Activated B cell treated with CpG ODN at 0.5 μM for 24 hours (primary cell): ENCODE measurements at regions not wholly inside any gene's neighbourhood (a gene's known extent, or its start where the extent isn't known, plus 50 kb on each side); places are given as distances from the start of the nearest gene placed in this dataset.
"Not testable (repeated sequence)": the region's sequence is repeated elsewhere in the genome, so short reads cannot be mapped to it uniquely, and the experiment has no call there.

Experiments used
- ATAC-seq: fragments of 200-7000 bp; cut with Tn5 transposase; one replicate; pipeline ENCODE4 v1.10.0; 2021; ENCODE audit warnings: low read depth, mild to moderate bottlenecking, moderate library complexity
- CTCF ChIA-PET: fragments of 350-600 bp; sonication (Branson Sonifier 250); formaldehyde crosslinking; loops from one replicate; lab custom pipeline; 2021; ENCODE audit warnings: antibody characterized with exemption; lab: Charles Lee
- POLR2A ChIA-PET: fragments of 350-600 bp; sonication (Branson Sonifier 250); formaldehyde crosslinking; loops from one replicate; lab custom pipeline; 2021; ENCODE audit warnings: antibody characterized with exemption; lab: Charles Lee
- DNase-seq: peaks from one replicate; pipeline ENCODE4 v3.0.0; 2022
- H3K27ac Mint-ChIP-seq: one replicate; pipeline ENCODE4 v1.8.0; 2020; ENCODE audit warnings: mixed read lengths
- H3K27me3 Mint-ChIP-seq: one replicate; pipeline ENCODE4 v1.8.0; 2021; ENCODE audit warnings: mixed read lengths
- H3K36me3 Mint-ChIP-seq: one replicate; pipeline ENCODE4 v1.8.0; 2021; ENCODE audit warnings: low read depth, mixed read lengths
- H3K4me1 Mint-ChIP-seq: one replicate; pipeline ENCODE4 v1.8.0; 2021; ENCODE audit warnings: mixed read lengths
- H3K4me3 Mint-ChIP-seq: one replicate; pipeline ENCODE4 v1.8.0; 2020; ENCODE audit warnings: mild to moderate bottlenecking, mixed read lengths
- H3K9me3 Mint-ChIP-seq: one replicate; pipeline ENCODE4 v1.8.0; 2020; ENCODE audit warnings: mixed read lengths
- intact Hi-C: fragments of 100-400 bp; cut with micrococcal nuclease; formaldehyde crosslinking; loops from one replicate; pipeline ENCODE4 v1.15.1; 2024
- TF ChIP-seq, protein P1 (sequence below): fragments of 200-600 bp; IDR thresholded peaks from one replicate; pipeline ENCODE4 v1.8.0; 2022; ENCODE audit warnings: antibody characterized with exemption, mild to moderate bottlenecking

DNA sequence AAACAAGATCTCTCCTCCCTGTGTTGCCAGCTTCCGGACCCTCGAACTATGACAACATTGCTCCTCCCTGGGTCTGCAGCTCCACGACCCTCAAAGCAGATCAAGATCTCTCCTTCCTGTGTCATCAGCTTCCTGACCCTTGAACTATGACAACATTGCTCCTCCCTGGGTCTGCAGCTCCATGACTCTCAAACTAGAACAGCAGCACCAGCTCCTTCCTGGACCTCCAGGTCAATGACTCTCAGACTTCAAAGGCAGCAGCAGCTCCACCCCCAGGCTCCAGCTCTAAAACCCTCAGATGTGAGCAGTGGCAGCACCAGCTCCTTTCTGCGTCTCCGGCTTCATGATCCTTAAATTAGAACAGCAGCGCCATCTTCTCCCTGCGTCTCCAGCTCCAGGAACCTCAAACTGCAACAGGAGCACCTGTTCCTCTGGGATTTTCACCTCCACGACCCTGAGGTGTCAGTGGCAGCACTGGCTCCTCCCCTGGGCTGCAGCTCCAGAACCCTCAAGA, 341.0 kb upstream of the SULF2 start:
- intact Hi-C loops = no loop called here
- Mint-ChIP-seq H3K36me3 (no peaks in the 10 kb centered on the region), H3K27ac (no peak overlapping the region), H3K9me3 (no peaks in the 10 kb centered on the region), H3K4me1 (no peaks in the 10 kb centered on the region), H3K27me3 (peaks cover 7% of the 10 kb centered on the region), H3K4me3 (no peak overlapping the region)
- DNase-seq (no peak), ATAC-seq (no peak)
- CTCF ChIA-PET = no interaction called here
- TF ChIP-seq, protein P1, sequence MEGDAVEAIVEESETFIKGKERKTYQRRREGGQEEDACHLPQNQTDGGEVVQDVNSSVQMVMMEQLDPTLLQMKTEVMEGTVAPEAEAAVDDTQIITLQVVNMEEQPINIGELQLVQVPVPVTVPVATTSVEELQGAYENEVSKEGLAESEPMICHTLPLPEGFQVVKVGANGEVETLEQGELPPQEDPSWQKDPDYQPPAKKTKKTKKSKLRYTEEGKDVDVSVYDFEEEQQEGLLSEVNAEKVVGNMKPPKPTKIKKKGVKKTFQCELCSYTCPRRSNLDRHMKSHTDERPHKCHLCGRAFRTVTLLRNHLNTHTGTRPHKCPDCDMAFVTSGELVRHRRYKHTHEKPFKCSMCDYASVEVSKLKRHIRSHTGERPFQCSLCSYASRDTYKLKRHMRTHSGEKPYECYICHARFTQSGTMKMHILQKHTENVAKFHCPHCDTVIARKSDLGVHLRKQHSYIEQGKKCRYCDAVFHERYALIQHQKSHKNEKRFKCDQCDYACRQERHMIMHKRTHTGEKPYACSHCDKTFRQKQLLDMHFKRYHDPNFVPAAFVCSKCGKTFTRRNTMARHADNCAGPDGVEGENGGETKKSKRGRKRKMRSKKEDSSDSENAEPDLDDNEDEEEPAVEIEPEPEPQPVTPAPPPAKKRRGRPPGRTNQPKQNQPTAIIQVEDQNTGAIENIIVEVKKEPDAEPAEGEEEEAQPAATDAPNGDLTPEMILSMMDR = no peak
- POLR2A ChIA-PET = no interaction called here

DNA sequence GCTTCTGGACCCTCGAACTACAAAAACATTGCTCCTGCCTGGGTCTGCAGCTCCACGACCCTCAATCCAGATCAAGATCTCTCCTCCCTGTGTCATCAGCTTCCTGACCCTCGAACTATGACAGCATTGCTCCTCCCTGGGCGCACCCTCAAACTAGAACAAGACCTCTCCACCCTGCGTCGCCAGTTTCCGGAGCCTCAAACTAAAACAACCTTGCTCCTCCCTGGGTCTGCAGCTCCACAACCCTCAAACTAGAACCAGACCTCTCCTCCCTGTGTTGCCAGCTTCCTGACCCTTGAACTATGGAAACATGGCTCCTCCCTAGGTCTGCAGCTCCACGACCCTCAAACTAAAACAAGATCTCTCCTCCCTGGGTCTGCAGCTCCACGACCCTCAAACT, 339.7 kb upstream of the SULF2 start:
- Mint-ChIP-seq H3K4me1 (no peaks in the 10 kb centered on the region), H3K27ac (no peak overlapping the region)
- TF ChIP-seq, protein P1 = no peak

DNA sequence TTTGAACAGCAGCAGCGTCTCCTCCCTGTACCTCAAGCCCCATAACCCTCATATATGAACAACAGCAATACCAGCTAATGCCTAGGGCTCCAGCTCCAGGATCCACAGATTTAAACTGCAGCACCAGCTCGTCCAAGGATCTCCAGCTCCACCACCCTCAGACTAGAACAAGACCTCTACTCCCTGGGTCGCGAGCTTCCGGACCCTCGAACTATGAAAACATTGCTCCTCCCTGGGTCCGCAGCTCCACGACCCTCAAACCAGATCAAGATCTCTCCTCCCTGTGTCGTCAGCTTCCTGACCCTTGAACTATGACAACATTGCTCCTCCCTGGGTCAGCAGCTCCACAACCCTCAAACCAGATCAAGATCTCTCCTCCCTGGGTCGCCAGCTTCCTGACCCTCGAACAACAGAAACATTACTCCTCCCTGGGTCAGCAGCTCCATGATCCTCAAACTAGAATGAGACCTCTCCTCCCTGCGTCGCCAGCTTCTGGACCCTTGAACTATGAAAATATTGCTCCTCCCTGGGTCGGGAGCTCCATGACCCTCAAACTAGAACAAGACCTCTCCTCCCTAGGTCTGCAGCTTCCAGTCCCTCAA, 339.0 kb upstream of the SULF2 start:
- no peaks in the 10 kb centered on the region for H3K36me3 Mint-ChIP-seq
- peaks cover 7% of the 10 kb centered on the region for H3K27me3 Mint-ChIP-seq
- no peak overlapping the region for H3K4me3 Mint-ChIP-seq
- ChIA-PET POLR2A (no interaction called here), CTCF (no interaction called here)
- DNase-seq (no peak), ATAC-seq (no peak)
- intact Hi-C loops = no loop called here
- TF ChIP-seq, protein P1 = no peak
- no peaks in the 10 kb centered on the region for H3K9me3 Mint-ChIP-seq
- no peak overlapping the region for H3K27ac Mint-ChIP-seq
- H3K4me1 Mint-ChIP-seq = no peaks in the 10 kb centered on the region

More for the DNA sequence above, 339.7 kb upstream of the SULF2 start:
- Mint-ChIP-seq H3K4me3 (no peak overlapping the region), H3K27me3 (peaks cover 7% of the 10 kb centered on the region), H3K36me3 (no peaks in the 10 kb centered on the region), H3K9me3 (no peaks in the 10 kb centered on the region)
- no peak for DNase-seq
- ATAC-seq = no peak
- CTCF ChIA-PET = no interaction called here
- intact Hi-C loops = no loop called here
- POLR2A ChIA-PET = no interaction called here

DNA sequence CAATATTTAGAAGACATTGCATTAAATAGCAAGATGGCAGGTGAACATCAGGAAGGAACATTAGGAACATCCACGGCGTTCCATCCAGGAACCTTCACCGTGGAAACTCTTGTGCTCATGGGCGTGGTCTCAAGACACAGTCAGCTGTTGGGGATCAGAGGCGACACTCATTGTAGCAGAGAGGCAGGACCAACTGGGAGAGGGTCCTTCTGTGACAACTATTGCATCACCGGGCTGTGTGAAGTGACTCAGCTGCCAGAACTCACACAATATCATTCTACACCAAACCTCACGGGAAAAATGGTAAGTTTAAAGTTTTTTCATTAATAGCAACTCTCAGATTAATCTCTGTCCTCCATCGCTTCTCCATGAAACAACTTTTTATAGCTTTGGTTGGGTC, 334.8 kb upstream of the SULF2 start:
- intact Hi-C loops = no loop called here
- Mint-ChIP-seq H3K36me3 (no peaks in the 10 kb centered on the region), H3K4me1 (peaks cover 12% of the 10 kb centered on the region), H3K9me3 (no peaks in the 10 kb centered on the region), H3K27ac (no peak overlapping the region), H3K27me3 (peaks cover 13% of the 10 kb centered on the region), H3K4me3 (no peak overlapping the region)
- DNase-seq (no peak), ATAC-seq (no peak)
- ChIA-PET POLR2A (no interaction called here), CTCF (no interaction called here)
- TF ChIP-seq, protein P1 = no peak

DNA sequence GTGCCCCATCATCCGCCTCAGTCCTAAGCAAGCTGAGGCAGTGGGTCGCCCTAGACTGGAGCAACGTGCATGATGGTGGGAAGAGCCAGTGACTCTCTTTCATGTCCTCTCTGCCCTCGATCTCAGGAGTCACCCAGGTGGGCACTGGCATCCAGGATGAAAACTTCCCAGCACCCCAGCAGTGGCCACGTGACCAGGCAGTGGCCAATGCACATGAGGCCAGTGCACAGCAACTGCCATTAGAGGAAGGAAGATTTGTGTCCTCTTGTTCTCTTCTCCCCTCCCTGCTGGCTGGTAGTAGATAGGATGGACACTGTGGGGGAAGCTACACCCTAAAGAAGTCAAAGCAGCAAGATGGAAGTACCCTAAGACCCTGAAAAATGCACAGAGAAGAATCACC, 334.1 kb upstream of the SULF2 start:
- intact Hi-C loops, H3K4me3 Mint-ChIP-seq, CTCF ChIA-PET, H3K9me3 Mint-ChIP-seq, ATAC-seq, H3K36me3 Mint-ChIP-seq, POLR2A ChIA-PET, H3K27ac Mint-ChIP-seq, DNase-seq: not testable (repeated sequence)
- H3K4me1 Mint-ChIP-seq = peaks cover 12% of the 10 kb centered on the region
- peaks cover 13% of the 10 kb centered on the region for H3K27me3 Mint-ChIP-seq

DNA sequence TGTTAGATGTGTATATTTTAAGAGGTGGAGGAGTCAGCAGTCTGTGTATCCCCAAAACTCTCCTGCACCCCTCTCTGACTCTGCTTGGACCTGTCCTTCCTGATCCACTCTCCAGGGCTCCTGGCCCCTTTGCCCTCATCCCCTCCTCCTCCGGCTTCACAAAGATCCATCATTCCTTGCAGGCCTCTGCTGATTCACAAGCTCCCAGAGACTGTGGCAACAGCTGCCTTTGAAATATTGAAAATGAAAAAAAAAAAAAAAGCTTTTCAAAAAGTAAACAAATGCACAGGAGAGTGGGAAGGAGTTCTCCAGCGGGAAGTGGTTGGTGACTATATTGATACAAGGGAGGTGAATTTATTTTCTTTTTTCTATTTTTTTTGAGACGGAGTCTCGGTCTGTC, 330.2 kb upstream of the SULF2 start:
- H3K9me3 Mint-ChIP-seq = no peaks in the 10 kb centered on the region
- no peaks in the 10 kb centered on the region for H3K36me3 Mint-ChIP-seq
- DNase-seq (no peak), ATAC-seq (no peak)
- CTCF ChIA-PET = no interaction called here
- peaks cover 11% of the 10 kb centered on the region for H3K27me3 Mint-ChIP-seq
- TF ChIP-seq, protein P1 = no peak
- H3K27ac Mint-ChIP-seq = no peak overlapping the region
- peaks cover 12% of the 10 kb centered on the region for H3K4me1 Mint-ChIP-seq
- intact Hi-C loops = no loop called here
- POLR2A ChIA-PET = no interaction called here
- H3K4me3 Mint-ChIP-seq = no peak overlapping the region
